Dedifferentiated amniotic fluid mesenchymal stem cell (primary cell): ENCODE measurements at regions not wholly inside any gene's neighbourhood (a gene's known extent, or its start where the extent isn't known, plus 50 kb on each side); places are given as distances from the start of the nearest gene placed in this dataset.

Source experiments
- DNase-seq: peaks from one replicate; pipeline ENCODE4 v3.0.0-alpha.2; 2016; ENCODE audit errors: extremely low spot score

DNA sequence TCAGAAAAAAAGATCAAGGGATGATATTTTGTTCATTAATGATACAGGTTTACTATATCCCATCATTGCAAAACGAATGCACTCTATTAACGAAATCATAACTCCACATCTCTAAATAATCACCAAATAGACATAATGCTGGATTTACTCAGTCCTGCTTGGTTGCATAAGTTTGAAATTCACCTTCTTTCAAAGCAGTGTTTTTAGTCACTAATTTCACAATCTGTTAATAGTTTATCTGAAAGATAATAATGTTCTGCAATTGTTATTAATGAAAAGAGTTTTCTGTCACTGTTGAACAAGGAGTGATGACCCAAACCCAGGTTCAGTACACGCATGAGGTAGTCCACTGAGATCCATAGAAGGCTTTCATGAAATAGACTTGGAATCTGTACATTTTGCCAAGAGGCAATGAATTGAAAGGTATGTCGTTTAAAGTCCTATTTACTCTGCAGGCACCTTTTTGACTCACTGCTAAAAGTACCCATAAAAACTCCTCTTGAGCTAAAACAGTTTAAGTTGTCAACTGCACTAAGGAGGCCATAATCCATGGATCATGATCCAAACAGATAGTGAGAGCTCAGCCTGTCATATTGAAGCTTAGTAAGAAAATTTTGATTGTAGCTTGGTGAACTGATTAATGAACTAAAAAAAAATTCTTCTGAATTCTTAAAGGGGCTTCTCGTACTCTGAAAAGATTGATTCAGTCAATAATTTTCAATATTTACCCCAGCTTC is 75.6 kb upstream of the MBNL1 start:
- no peak for DNase-seq

DNA sequence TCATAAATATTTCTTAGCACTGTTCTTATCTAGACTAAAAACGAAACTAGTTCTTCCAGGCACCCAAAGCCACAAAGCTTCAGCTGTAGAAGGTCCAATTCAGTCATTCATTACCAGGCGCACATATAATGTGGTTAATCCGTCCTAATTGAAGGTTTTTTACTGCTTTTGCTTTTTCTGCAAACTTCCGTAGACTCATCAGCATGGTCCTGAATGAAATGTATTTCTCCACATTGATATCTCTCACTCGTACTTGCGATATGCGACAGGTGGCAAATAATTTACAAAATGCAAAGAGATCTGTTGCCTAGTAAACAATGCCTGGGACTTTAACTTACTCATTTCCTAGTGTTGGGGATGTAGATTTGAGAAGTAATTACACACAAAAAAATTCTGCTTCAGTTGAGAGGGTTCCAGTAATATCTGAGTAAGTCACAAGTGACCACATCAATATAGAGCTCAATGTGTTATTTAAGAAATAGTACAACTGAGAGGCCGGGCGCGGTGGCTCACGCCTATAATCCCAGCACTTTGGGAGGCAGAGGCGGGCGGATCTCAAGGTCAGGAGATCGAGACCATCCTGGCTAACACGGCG is 75.0 kb upstream of the MBNL1 start:
- DNase-seq = no peak

DNA sequence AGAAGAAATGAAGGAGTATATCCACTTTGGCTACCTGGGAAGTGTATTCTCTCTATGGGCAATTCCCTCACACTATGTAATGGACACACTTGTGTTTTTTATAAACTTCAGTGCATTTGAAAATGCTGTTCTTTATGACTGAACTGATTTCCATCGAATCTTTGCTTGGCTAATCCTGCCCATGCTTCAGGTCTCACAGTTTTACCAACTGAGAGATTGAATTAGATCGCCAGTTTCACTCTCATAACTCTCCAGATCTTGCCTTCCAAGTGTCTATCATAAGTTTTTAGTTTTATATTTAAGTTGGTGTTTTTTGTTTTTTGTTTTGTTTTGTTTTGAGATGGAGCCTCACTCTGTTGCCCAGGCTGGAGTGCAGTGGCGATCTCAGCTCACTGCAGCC is 73.5 kb upstream of the MBNL1 start:
- no peak for DNase-seq

DNA sequence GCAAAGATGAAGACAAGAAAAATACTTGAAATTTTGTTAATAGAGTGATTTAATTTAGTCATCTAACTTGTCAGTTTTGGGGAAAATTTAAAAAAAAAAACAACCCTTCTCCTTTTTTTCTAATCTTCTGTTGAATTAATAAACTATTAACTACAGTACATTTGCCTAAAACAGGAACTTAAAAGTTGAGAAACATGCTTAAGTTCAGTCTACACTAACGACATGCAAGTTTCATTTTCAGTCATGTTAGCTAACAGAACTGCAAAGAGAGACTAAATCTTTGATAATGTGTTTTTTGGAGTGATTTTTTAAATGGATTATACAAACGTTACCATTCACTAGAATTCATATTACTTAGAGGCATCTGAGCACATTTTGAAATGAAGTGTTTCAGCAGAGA is 71.9 kb upstream of the MBNL1 start:
- no peak for DNase-seq

- DNase-seq = no peak
Measured at GRCh38 chr3:152197451-152197850, 71.3 kb upstream of the MBNL1 start.

GRCh38 chr3:152197937-152198336 is 70.8 kb upstream of the MBNL1 start:
- no peak for DNase-seq

DNA sequence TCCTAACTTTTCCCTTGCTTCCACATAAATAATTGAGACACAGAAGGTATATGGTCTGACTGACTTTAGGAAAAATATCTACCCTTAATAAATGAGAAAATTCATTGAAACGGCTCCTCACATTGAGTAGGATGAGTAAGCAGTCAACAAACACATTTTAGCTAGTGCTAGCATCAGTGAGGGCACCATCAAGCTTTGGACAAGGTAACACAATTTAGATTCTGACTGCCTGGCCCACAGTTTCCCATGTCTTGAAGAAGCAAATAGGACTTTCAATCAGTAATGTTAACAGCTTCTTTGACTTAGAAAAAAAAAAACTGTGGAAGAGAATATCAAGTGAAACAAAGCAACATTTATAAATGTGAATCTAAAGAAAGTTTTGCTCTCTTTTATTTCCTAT is 70.1 kb upstream of the MBNL1 start:
- DNase-seq = no peak

DNA sequence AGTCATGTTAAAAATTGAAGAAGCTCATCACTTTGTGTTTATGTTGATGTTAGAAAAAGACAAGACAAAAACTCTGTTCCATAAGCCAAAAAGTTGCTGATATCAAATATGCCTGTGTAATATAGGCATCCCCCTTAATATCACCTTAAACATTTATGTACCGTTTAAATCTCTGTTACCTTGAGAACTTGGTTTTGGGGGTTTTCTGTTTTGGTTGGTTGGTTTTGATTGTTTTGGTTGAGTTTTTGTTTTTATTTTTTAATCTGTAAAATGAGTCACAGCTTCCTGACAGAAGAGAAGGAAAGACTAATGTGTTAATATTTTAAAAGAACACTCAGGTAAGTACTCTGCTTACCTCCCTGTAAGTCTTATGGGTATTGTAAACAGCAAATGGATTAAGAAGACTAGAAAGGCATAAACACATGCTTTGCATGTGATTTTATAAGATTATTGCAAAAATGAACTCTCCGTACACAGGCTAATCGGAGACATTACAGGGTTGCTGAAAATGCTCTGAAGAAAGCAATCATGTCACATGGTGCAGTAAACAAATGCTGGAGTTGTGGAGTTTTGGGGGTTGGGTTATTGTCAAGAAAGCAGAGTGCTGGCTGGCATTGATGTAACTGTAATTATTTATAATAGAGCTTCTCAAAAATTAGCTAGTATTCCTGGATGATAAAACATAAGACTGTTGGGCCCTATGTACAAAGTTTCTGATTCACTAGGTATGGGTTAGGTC is 69.5 kb upstream of the MBNL1 start:
- no peak for DNase-seq

DNA sequence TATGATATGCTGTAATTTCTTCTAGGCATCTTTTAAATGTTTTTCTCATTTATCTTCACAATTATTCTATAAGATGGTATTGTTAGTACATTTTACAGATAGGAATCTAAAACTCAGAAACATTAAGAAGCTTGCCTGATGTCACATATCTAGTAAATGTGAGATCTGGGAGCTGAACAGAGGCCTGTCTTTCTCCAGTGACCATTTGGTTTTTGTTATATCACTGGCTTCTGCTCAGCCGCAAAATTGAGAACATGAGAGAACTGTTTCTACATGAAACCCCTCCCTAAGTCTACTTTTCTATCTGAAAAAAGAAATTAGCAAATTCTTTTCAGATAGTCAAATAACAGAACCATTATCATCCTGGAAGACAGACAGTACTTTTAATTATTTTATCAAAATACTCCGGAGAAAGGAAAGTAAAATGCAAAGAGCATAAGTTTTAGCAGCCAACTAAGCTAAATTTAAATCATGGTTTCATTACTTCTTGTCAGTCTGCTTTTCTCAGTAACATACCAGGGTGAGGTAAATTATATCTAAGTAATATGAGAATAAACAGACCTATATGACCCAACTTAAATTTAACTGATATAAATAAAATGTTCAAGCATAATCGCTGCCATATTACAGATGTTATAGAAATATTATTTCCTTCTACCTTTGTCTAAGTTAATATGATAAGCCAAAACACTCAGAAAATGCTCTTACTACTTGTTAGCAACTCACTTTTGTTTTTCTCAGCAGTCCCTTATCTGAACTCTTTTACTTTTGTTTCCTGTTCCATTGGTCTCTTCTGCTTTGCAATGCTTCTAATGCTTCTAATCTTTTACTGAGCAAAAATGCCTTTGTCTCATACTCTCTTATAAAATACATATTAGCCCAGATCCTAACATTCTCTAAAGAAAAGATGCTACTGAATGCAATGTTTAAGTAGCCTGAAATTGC is 68.0 kb upstream of the MBNL1 start:
- no peak for DNase-seq

DNA sequence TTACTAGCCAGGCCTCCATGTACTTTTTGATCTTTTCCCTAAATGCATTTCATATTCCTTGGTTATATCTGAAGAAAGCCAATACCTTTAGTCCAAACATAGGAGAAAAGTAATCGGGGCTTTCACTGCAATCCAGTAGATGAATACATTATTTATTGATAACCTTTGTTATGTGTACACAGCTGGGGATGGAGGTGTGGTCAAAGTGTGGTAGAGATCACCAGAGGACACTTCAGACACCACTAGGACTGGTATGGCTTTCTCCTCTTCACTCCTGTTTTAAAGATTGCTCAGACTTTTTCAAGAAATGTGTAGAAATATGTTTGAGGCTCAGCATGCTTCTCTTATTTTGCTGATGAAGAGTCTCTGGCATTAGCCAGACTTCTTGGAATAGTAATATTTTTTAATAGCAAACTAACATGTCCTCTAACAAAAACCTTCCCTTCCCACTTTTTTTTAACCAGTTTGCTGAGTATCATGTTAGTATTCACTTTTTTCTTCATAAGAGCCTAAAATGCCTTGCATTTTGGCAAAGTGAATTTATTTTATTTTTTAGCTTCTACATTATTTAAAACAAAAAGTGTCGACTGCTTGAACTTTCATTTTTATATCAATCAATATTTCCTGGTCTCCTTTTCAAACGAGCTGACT is 65.6 kb upstream of the MBNL1 start:
- DNase-seq = no peak

- DNase-seq = peak; percentile 40
Measured at GRCh38 chr3:152203652-152204051, 65.1 kb upstream of the MBNL1 start.

DNA sequence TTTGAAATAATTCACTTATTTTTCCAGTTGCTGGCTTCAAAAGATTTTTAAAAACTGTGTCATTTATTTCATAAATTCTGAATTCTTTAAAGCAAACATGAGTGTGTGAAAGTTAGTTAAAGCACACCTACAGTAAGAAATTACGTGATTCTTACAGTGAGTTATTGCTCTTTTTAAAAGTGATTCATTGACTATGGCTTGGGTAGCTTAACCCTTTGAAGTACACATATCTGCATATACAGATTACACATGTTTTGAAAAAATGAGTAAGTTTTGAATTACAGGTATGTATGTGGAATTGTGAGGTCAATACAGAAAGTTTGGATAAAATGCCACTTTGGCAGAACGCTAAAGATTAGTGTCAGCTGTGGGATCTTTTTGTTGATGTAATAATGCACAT is 64.5 kb upstream of the MBNL1 start:
- no peak for DNase-seq

- no peak for DNase-seq
Measured at GRCh38 chr3:152205097-152205593, 63.6 kb upstream of the MBNL1 start.

DNA sequence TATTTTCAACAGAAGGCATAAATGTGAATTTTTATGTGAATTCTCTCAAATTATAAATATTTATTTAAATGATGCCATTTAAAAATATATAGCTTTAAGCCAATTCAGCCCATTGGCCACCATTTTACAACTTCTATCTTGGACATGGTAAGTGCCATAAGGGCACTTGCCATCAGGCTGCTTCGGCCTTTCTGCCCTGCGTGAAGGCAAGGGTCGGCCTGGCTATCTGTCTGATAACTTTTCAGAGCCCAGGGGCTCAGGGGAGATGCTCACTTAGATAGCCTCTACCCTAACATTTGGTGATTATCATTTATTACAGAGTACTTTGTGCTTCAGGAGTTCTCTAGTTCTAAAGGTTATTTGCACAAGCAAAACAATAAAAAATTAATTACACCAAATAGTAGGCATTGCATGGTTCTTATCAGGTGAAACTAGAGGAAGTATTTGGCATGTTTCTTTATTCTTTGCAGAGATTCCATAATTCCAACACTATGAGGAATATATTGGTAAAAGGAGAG is 62.4 kb upstream of the MBNL1 start:
- DNase-seq = no peak

GRCh38 chr3:152208439-152208838 is 60.3 kb upstream of the MBNL1 start:
- DNase-seq = no peak

DNA sequence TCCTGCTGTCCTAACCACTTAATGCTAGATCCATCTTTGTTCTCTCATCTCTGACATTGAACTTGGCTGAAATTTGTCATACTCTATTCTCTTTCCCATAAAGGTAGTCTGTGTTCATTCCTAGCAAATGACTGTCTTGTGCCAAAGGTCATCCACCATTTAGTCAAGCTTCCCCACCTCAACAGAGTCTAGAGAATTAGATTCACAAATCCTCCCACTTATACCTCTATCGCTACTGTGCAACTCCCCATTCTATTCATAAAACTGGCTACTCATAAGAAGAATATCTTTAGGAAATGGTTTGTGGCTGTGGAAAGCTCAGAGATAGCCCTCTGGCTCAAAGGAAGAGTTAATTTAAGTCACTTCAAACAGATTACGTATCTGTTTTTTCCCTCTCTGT is 59.7 kb upstream of the MBNL1 start:
- DNase-seq = no peak

DNA sequence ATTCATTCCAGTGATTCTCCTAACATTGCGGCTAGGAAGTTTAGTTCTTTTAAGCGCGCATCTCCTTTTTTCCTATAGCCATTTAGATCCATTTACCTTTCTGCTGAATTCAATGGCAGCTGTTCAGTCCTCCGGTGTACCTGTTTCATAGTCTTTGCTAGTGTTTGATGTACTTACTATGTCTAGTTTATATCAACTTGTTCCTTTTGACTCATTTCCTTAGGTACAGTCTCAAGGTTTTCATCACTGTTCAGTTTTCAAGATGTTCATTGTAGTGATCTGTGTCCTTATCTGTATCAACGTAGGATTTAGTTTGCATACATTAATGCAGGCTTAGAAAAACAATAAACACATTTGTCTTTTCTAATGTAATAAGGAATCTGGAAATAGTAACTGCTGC is 59.0 kb upstream of the MBNL1 start:
- DNase-seq = no peak

DNA sequence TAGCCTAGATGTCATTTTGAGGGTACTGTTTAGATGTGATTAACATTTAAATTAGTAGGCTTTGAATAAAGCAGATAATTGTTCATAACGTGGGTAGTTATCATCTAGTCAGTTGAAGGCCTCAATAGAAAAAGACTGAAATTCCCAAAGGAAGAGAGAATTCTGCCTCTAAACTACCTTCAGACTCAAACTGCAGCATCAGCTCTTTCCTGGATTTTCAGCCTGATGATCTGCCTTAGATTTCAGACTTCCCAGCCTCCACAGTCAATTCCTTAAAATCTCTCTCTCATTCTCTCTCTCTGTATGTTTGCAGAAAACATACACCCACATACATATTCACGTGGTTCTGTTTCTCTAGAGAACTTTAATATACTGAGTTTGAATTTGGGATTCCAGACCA is 58.0 kb upstream of the MBNL1 start:
- no peak for DNase-seq

DNA sequence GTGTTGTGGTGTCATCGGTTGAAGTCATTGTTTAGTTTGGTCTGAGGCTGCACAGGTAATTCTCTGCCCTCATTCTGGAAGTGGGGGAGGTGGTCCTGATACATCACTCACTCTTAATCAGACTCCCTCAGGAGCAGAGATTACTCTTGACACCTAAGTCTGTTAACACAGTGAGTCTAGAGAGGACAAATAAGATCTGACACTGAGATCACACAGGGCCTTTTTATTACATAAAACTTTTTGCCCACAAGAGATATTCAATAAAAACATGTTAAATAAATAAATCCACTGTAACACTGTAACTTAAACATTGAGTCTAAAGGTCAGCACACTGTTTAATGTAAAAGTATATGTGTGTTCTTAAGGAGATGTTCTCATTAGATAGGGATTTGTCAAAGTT is 57.1 kb upstream of the MBNL1 start:
- no peak for DNase-seq

GRCh38 chr3:152213203-152213602 is 55.5 kb upstream of the MBNL1 start:
- no peak for DNase-seq

DNA sequence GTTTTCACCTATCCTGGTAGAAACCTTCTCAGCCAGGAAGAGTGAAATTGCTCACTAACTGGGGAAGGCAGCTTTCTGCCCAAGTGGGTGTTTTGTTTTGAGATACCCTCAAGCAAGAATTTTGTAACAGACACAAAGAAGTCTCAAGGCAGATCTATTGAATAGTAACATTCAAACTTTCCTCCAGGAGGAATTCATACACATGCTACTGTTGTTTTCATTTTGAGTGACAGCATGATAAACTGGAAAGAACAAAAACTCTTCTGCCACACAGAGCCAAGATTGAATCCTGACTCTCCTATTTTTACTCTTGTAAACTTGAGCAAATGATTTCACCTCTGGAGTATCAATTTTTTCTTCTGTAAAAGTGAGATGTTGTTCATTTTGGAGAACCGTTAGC is 54.8 kb upstream of the MBNL1 start:
- DNase-seq = no peak
